ENCODE measurements at regions not wholly inside any gene's neighbourhood (a gene's known extent, or its start where the extent isn't known, plus 50 kb on each side); places are given as distances from the start of the nearest gene placed in this dataset.

- no peak for TF ChIP-seq POLR2AphosphoS5 (IDR thresholded peaks at IDR 0.05; ENCODE audit: low read depth, low read length)
- TF ChIP-seq CTCF (IDR thresholded peaks at IDR 0.05), result no peak
- TF ChIP-seq TCF7L2 (IDR thresholded peaks at IDR 0.05; ENCODE audit: low read depth, low read length), result no peak
- TF ChIP-seq REST (IDR thresholded peaks at IDR 0.05; ENCODE audit: insufficient read depth in 1 of 2, low read depth in 2 of 2, low read length in 1 of 2), result no peak
These were observed 244.9 kb downstream of the C7orf25 start for GRCh38 chr7:42666994-42667393.
